HG02588 (cell line): ENCODE measurements at regions not wholly inside any gene's neighbourhood (a gene's known extent, or its start where the extent isn't known, plus 50 kb on each side); places are given as distances from the start of the nearest gene placed in this dataset.
"Not testable (repeated sequence)": the region's sequence is repeated elsewhere in the genome, so short reads cannot be mapped to it uniquely, and the experiment has no call there.

Experiments
- ATAC-seq: cut with Tn5 transposase; IDR thresholded peaks from one replicate; pipeline ENCODE4 v1.9.1; 2021; ENCODE audit warnings: mild to moderate bottlenecking, moderate library complexity; ENCODE audit not compliant: unreplicated experiment

- no peak for ATAC-seq
These were observed 101.8 kb downstream of the NUFIP1 start for GRCh38 chr13:44887515-44887914.

GRCh38 chr13:44884076-44884729, 105.1 kb downstream of the NUFIP1 start:
- ATAC-seq = no peak

GRCh38 chr13:44879452-44880058, 109.7 kb downstream of the NUFIP1 start:
- ATAC-seq = no peak

- no peak for ATAC-seq
These were observed 112.4 kb downstream of the NUFIP1 start for GRCh38 chr13:44876782-44877324.

GRCh38 chr13:44874886-44875630, 114.2 kb downstream of the NUFIP1 start:
- no peak for ATAC-seq

- ATAC-seq = no peak
These were observed 115.1 kb downstream of the NUFIP1 start for GRCh38 chr13:44874176-44874575.

GRCh38 chr13:44873461-44873860, 115.8 kb downstream of the NUFIP1 start:
- no peak for ATAC-seq

GRCh38 chr13:44872751-44873150, 116.5 kb downstream of the NUFIP1 start:
- ATAC-seq = no peak

- no peak for ATAC-seq
These were observed 118.8 kb downstream of the NUFIP1 start for GRCh38 chr13:44870456-44870929.

GRCh38 chr13:44869167-44869566, 120.1 kb downstream of the NUFIP1 start:
- ATAC-seq = no peak

- peak; percentile 64 for ATAC-seq
These were observed 120.9 kb downstream of the NUFIP1 start for GRCh38 chr13:44868397-44868796.

GRCh38 chr13:44867825-44868224, 121.4 kb downstream of the NUFIP1 start:
- no peak for ATAC-seq

- no peak for ATAC-seq
These were observed 122.8 kb downstream of the NUFIP1 start for GRCh38 chr13:44866411-44866911.

GRCh38 chr13:44865722-44866410, 123.4 kb downstream of the NUFIP1 start:
- no peak for ATAC-seq

- not testable (repeated sequence) for ATAC-seq
These were observed 125.6 kb downstream of the NUFIP1 start for GRCh38 chr13:44863641-44864040.

- no peak for ATAC-seq
These were observed 128.8 kb downstream of the NUFIP1 start for GRCh38 chr13:44860454-44860853.

GRCh38 chr13:44857736-44858135, 131.5 kb downstream of the NUFIP1 start:
- no peak for ATAC-seq

- ATAC-seq = no peak
These were observed 132.2 kb downstream of the NUFIP1 start for GRCh38 chr13:44857061-44857460.

GRCh38 chr13:44855860-44856259, 133.4 kb downstream of the NUFIP1 start:
- ATAC-seq = no peak

- no peak for ATAC-seq
These were observed 134.8 kb downstream of the NUFIP1 start for GRCh38 chr13:44854313-44855060.
